NT2/D1 (cell line): ENCODE measurements at regions not wholly inside any gene's neighbourhood (a gene's known extent, or its start where the extent isn't known, plus 50 kb on each side); places are given as distances from the start of the nearest gene placed in this dataset.
"Not testable (repeated sequence)": the region's sequence is repeated elsewhere in the genome, so short reads cannot be mapped to it uniquely, and the experiment has no call there.

Experiments used
- DNase-seq: peaks from one replicate; pipeline ENCODE4 v3.0.0-alpha.2; 2011; ENCODE audit warnings: low read depth, low spot score
- H3K27me3 ChIP-seq: 2 replicates; pipeline ENCODE4 v1.6.0; 2011; ENCODE audit warnings: mild to moderate bottlenecking; ENCODE audit not compliant: insufficient read length, insufficient read depth
- H3K36me3 ChIP-seq: 2 replicates; pipeline ENCODE4 v1.6.1; 2011; ENCODE audit warnings: mild to moderate bottlenecking, low read length, mixed read lengths; ENCODE audit not compliant: insufficient read depth, insufficient read length
- H3K4me1 ChIP-seq: 2 replicates; pipeline ENCODE4 v1.5.1; 2011; ENCODE audit not compliant: insufficient read depth, insufficient read length
- H3K4me3 ChIP-seq: 2 replicates; pipeline ENCODE4 v1.5.1; 2011; ENCODE audit warnings: low read depth; ENCODE audit not compliant: insufficient read length
- H3K9ac ChIP-seq: 2 replicates; pipeline ENCODE4 v1.6.0; 2011; ENCODE audit warnings: low read depth; ENCODE audit not compliant: insufficient read length
- H3K9me3 ChIP-seq: 2 replicates; pipeline ENCODE4 v1.5.1; 2011; ENCODE audit warnings: mild to moderate bottlenecking, low read length; ENCODE audit not compliant: insufficient read depth
- SUZ12 ChIP-seq: IDR thresholded peaks from 2 replicates; pipeline ENCODE4 v1.6.1; 2011; ENCODE audit not compliant: insufficient read length, insufficient read depth; ENCODE audit errors: extremely low read depth
- YY1 ChIP-seq: IDR thresholded peaks from 2 replicates; pipeline ENCODE4 v1.6.1; 2011; ENCODE audit not compliant: insufficient read length, insufficient read depth
- ZNF274 ChIP-seq: IDR thresholded peaks from 2 replicates; pipeline ENCODE4 v1.6.1; 2011; ENCODE audit warnings: mild to moderate bottlenecking, low read depth, low read length

DNA sequence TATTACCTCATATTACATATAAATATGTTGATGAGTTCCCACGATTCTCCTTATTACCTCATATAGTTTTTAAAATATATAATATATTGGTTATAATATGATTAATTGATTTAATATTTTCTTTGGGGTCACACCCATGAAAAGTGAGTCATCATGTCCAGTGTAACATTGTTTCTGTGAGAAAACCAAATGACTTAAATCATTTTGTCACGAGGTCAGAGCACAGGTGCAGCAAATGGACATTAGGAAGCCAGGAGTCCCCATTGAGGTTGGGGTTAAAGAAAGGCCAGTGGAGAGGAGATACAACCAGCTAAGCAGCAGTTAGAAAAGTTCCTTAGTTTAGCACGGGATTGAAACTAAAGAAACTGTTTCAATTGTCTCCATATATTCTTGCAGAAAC lies 133.9 kb upstream of the RAPGEF2 start:
- H3K9ac ChIP-seq: no peak overlapping the region
- no peaks in the 10 kb centered on the region for H3K27me3 ChIP-seq
- no peak for DNase-seq
- H3K9me3 ChIP-seq: no peaks in the 10 kb centered on the region
- no peak overlapping the region for H3K4me3 ChIP-seq
- no peaks in the 10 kb centered on the region for H3K36me3 ChIP-seq
- H3K4me1 ChIP-seq: no peaks in the 10 kb centered on the region
- TF ChIP-seq ZNF274 (no peak), SUZ12 (no peak)

DNA sequence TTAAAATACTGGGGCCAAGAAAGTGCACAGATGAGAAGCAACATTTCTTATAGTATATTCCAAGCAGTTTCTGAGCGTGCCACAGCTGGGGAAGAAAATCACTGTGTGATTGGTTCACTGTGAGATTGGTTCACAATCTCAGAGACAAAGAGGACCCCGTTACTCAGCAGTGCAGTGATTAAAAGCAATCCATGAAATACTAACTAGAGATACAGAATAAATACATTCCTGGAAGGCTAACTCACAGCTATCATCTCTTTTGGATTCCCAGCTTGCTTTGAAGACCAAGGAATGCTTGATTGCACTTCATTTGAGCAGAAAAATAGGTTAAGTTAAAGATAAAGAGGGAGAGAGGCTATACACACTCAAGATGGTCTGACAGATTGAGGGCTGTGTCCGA lies 132.1 kb upstream of the RAPGEF2 start:
- no peak for TF ChIP-seq SUZ12
- TF ChIP-seq ZNF274: no peak
- no peak for TF ChIP-seq YY1
- Histone ChIP-seq H3K4me1 (no peaks in the 10 kb centered on the region), H3K9me3 (no peaks in the 10 kb centered on the region), H3K4me3 (no peak overlapping the region), H3K9ac (no peak overlapping the region), H3K36me3 (no peaks in the 10 kb centered on the region), H3K27me3 (no peaks in the 10 kb centered on the region)
- DNase-seq: no peak

DNA sequence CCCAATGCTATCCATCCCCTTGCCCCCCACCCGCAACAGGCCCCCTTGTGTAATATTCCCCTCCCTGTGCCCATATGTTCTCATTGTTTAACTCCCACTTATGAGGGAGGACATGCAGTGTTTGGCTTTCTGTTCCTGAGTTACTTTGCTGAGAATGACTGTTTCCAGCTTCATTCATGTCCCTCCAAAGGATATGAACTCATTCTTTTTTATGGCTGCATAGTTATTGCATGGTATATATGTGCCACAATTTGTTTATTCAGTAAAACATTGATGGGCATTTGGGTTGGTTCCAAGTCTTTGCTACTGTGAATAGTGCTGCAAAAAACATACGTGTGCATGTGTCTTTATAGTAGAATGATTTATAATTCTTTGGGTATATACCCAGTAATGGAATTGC lies 128.4 kb upstream of the RAPGEF2 start:
- not testable (repeated sequence) for H3K9me3 ChIP-seq, H3K36me3 ChIP-seq, H3K4me1 ChIP-seq, H3K27me3 ChIP-seq, DNase-seq, H3K9ac ChIP-seq, H3K4me3 ChIP-seq

DNA sequence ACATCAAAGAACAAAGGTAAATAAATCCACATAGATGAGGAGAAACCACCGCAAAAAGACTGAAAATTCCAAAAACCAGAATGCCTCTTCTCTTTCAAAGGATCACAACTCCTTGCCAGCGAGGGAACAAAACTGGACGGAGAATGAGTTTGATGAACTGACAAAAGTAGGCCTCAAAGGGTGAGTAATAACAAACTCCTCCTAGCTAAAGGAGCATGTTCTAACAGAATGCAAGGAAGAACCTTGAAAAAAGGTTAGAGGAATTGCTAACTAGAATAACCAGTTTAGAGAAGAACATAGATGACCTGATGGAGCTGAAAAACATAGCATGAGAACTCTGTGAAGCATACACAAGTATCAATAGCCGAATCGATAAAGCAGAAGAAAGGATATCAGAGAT lies 122.2 kb upstream of the RAPGEF2 start:
- H3K9ac ChIP-seq, H3K27me3 ChIP-seq, DNase-seq, H3K9me3 ChIP-seq, H3K4me3 ChIP-seq, H3K36me3 ChIP-seq, H3K4me1 ChIP-seq: not testable (repeated sequence)

DNA sequence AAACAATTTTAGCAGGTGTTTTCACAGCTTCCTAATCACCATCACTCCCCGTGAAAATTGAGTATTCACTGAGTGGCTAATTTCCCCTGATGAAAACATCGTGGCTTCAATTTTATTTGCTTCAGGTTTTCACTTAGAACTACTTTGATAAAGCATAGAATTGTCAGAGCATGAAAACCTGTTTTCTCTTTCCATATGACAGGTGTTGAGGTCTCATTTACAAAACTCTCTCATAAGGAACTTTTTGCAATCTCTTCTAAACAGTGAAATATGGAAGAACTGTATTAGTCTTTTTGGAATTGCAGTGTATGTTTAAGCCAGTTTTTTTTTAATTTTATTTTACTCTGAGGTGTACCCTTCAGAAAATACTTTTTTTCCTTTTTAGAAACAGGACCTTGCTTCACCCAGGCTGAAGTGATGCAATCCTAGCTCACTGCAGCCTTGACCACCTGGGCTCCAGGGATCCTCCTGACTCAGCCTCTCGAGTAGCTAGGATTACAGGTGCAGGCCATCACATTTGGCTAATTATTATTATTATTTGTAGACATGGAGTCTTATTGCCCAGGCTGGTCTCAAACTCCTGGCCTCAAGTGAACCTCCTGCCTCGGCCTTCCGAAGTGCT lies 111.2 kb upstream of the RAPGEF2 start:
- H3K9ac ChIP-seq: no peak overlapping the region
- no peaks in the 10 kb centered on the region for H3K36me3 ChIP-seq
- no peaks in the 10 kb centered on the region for H3K9me3 ChIP-seq
- no peak for DNase-seq
- TF ChIP-seq YY1 (no peak), ZNF274 (no peak), SUZ12 (no peak)
- no peak overlapping the region for H3K4me3 ChIP-seq
- no peaks in the 10 kb centered on the region for H3K27me3 ChIP-seq
- H3K4me1 ChIP-seq: no peaks in the 10 kb centered on the region

DNA sequence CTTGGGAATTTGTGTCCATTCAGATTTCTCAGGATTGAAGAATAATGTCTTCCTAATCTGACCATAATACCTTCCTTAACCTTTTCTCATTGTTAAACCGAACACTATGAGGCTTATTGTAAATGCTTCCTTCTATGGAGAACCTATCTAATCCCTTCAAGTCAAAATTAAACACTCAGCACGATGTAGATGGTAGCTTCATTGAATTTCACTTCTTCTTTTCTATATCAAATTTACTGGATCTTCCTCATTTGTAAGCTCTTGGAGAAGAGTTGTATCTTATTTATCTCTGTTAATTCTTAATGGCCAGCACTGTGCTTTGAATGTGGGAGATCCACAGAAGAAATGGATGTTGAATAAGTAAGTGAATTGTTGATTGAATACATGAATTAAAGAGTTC lies 109.0 kb upstream of the RAPGEF2 start:
- Histone ChIP-seq H3K9me3 (no peaks in the 10 kb centered on the region), H3K27me3 (no peaks in the 10 kb centered on the region), H3K4me3 (no peak overlapping the region), H3K36me3 (no peaks in the 10 kb centered on the region), H3K4me1 (no peaks in the 10 kb centered on the region), H3K9ac (no peak overlapping the region)
- DNase-seq: no peak
- TF ChIP-seq ZNF274 (no peak), SUZ12 (no peak)

DNA sequence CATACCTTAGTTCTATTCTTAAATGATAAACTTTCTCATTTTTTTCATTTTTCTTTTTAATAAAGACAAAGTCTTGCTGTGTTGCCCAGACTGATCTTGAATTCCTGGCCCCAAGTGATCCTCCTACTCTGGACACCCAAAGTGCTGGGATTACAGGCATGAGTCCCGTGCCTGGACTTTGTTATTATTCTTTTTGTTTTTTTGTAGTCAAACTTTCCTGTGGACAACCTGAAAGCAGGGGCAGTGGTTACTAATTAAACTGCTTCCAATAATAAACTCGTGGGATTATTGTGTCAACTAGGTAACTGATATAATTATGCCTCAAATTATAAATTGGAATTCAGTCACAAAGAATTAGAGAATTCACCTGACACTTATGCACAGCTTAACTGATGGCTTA lies 107.8 kb upstream of the RAPGEF2 start:
- Histone ChIP-seq H3K4me3 (no peak overlapping the region), H3K9me3 (no peaks in the 10 kb centered on the region), H3K36me3 (no peaks in the 10 kb centered on the region), H3K9ac (no peak overlapping the region), H3K27me3 (no peaks in the 10 kb centered on the region), H3K4me1 (no peaks in the 10 kb centered on the region)
- TF ChIP-seq ZNF274: no peak
- no peak for TF ChIP-seq SUZ12
- TF ChIP-seq YY1: no peak
- no peak for DNase-seq

DNA sequence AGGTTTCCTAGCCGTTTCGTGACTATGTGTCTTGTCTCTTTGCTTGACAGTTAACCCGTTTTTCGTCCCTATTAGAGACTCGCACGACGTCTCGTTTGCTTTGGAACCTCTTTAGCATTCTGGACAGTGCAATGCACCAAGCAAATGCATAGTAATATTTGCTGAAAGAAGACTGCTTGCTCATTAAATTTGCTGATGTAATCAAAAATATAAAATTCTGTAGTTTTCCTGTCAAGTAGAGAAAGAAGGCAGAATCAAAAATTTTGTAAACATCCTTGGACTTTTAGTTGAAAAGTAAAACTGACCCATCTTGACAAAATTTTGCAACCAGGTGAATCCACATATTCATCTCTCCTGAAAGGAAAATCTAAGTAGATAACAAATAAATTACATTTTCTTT lies 106.9 kb upstream of the RAPGEF2 start:
- DNase-seq: no peak
- no peaks in the 10 kb centered on the region for H3K36me3 ChIP-seq
- TF ChIP-seq ZNF274 (no peak), YY1 (no peak), SUZ12 (no peak)
- H3K27me3 ChIP-seq: no peaks in the 10 kb centered on the region
- H3K9me3 ChIP-seq: no peaks in the 10 kb centered on the region
- no peaks in the 10 kb centered on the region for H3K4me1 ChIP-seq
- no peak overlapping the region for H3K9ac ChIP-seq
- no peak overlapping the region for H3K4me3 ChIP-seq
